CD4-positive, alpha-beta T cell (primary cell): ENCODE measurements at regions not wholly inside any gene's neighbourhood (a gene's known extent, or its start where the extent isn't known, plus 50 kb on each side); places are given as distances from the start of the nearest gene placed in this dataset.

ENCODE experiments used
- ATAC-seq: fragments of 200-7000 bp; cut with Tn5 transposase; one replicate; pipeline ENCODE4 v1.10.0; 2022; ENCODE audit warnings: mild to moderate bottlenecking; ENCODE audit not compliant: poor library complexity
- CTCF ChIA-PET: fragments of 350-600 bp; sonication (Branson Sonifier 250); formaldehyde crosslinking; loops from one replicate; lab custom pipeline; 2021; ENCODE audit warnings: antibody characterized with exemption, inconsistent platforms; lab: Charles Lee
- POLR2A ChIA-PET: fragments of 350-600 bp; sonication (Branson Sonifier 250); formaldehyde crosslinking; loops from one replicate; lab custom pipeline; 2021; ENCODE audit warnings: antibody characterized with exemption, inconsistent platforms; lab: Charles Lee
- DNase-seq, 14 experiments: peaks; one replicate each; pipeline ENCODE4 v3.0.0-alpha.2; 2013 to 2020; ENCODE audit warnings: mixed read lengths in 2 of 14
- H3K27ac ChIP-seq, 2 donors: one replicate each; pipeline versions ENCODE4 v1.5.1 to v1.7.0; 2013; ENCODE audit warnings: low read length in 2 of 2, low read depth in 1 of 2, mild to moderate bottlenecking in 1 of 2
- H3K27me3 ChIP-seq, 2 experiments: 1 replicate in 1 of 2; 2 replicates in 1 of 2; pipeline versions ENCODE4 v1.6.1 to v1.7.0; 2013; ENCODE audit warnings: low read length in 2 of 2, control low read depth in 1 of 2, mild to moderate bottlenecking in 1 of 2, moderate library complexity in 1 of 2; ENCODE audit not compliant: insufficient read depth in 2 of 2, control insufficient read depth in 1 of 2
- H3K36me3 ChIP-seq: one replicate; pipeline ENCODE4 v1.6.1; 2013; ENCODE audit warnings: low read length, control low read depth; ENCODE audit not compliant: insufficient read depth
- H3K4me1 ChIP-seq: one replicate; pipeline ENCODE4 v1.6.1; 2013; ENCODE audit warnings: low read length, control low read depth; ENCODE audit not compliant: insufficient read depth
- H3K4me3 ChIP-seq: one replicate; pipeline ENCODE4 v1.5.1; 2013; ENCODE audit warnings: mild to moderate bottlenecking, low read length, moderate library complexity
- H3K9me3 ChIP-seq, 2 experiments: 1 replicate in 1 of 2; 2 replicates in 1 of 2; pipeline versions ENCODE4 v1.6.1 to v1.7.0; 2013; ENCODE audit warnings: low read length in 2 of 2, mild to moderate bottlenecking in 2 of 2, control low read depth in 1 of 2, moderate library complexity in 1 of 2; ENCODE audit not compliant: control insufficient read depth in 1 of 2, insufficient read depth in 1 of 2
- H3K27ac Mint-ChIP-seq: one replicate; pipeline ENCODE4 v1.8.0; 2020; ENCODE audit warnings: mixed read lengths
- H3K27me3 Mint-ChIP-seq: one replicate; pipeline ENCODE4 v1.8.0; 2021; ENCODE audit warnings: mixed read lengths
- H3K36me3 Mint-ChIP-seq: one replicate; pipeline ENCODE4 v1.8.0; 2021; ENCODE audit warnings: low read depth, mixed read lengths
- H3K4me1 Mint-ChIP-seq: one replicate; pipeline ENCODE4 v1.8.0; 2021; ENCODE audit warnings: low read depth, mixed read lengths
- H3K4me3 Mint-ChIP-seq: one replicate; pipeline ENCODE4 v1.8.0; 2020; ENCODE audit warnings: mild to moderate bottlenecking, mixed read lengths
- H3K9me3 Mint-ChIP-seq: one replicate; pipeline ENCODE4 v1.8.0; 2020; ENCODE audit warnings: mixed read lengths
- intact Hi-C, 2 experiments: fragments of 100-400 bp; cut with DNase I in 1 of 2; cut with micrococcal nuclease in 1 of 2; formaldehyde crosslinking; loops; one replicate each; pipeline versions ENCODE4 v1.15.1 to v1.9.0; 2023 to 2025; cut with DNase I, micrococcal nuclease
- TF ChIP-seq, protein P1 (sequence below): fragments of 200-600 bp; IDR thresholded peaks from one replicate; pipeline ENCODE4 v1.8.0; 2022; ENCODE audit warnings: antibody characterized with exemption, mild to moderate bottlenecking

DNA sequence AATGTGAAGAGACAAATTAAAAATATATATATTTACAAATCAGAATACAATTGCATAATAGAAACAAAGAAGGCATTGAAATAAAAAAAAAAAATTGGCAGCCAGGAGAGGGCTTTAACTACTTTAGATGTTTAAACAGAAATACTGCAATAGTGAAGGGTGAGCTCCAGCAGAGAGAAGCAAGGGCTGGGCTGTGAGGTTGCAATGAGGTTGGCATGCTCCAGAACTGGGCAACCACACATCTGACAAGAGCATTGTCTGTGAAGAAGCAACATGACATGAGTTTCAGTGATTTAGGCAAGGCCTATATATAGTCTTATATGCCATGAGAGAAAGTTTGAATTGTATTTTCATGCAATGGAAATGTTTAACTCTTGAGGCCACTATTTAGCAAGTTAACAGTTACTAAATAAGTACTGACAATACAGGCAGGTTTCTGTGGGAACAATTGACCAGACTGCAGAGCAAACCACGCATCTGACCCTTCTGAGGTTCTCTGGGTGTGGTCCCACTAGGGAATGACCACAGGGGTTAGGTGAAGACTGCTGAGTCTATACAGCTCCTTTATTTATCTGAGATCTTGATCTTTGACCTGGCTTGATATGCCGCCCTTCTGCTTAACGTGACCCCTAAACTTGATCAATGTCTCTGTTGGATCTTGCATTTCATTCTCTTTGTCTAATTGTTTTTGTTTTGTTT is 354.2 kb upstream of the PIK3C3 start:
- POLR2A ChIA-PET, result no interaction called here
- H3K9me3 ChIP-seq, result peaks cover 0 to 9% of the 10 kb centered on the region in 2 experiments
- CTCF ChIA-PET, result no interaction called here

DNA sequence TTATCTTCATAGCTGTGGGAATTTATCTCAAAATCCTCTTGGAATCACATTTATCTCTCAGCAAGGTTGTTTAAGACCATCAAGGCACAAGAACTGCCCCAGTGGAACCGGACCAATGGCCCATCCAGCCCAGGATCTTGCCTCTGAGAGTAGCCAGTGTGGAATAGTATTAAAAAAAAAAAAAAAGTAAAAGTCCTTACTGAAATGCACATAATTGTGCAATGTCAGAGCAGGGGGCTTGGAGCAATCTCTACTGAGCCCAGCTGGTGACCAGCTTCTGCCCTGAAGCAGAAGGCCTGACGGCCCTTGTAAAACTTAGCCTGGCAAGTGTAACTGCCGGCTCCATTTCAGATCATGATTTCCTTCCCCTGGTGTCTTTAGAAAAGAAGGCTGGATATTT is 355.6 kb upstream of the PIK3C3 start:
- TF ChIP-seq, protein P1, sequence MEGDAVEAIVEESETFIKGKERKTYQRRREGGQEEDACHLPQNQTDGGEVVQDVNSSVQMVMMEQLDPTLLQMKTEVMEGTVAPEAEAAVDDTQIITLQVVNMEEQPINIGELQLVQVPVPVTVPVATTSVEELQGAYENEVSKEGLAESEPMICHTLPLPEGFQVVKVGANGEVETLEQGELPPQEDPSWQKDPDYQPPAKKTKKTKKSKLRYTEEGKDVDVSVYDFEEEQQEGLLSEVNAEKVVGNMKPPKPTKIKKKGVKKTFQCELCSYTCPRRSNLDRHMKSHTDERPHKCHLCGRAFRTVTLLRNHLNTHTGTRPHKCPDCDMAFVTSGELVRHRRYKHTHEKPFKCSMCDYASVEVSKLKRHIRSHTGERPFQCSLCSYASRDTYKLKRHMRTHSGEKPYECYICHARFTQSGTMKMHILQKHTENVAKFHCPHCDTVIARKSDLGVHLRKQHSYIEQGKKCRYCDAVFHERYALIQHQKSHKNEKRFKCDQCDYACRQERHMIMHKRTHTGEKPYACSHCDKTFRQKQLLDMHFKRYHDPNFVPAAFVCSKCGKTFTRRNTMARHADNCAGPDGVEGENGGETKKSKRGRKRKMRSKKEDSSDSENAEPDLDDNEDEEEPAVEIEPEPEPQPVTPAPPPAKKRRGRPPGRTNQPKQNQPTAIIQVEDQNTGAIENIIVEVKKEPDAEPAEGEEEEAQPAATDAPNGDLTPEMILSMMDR, result no peak
- H3K9me3 Mint-ChIP-seq, result peaks cover 3% of the 10 kb centered on the region
- DNase-seq, result no peak
- ChIA-PET POLR2A (no interaction called here), CTCF (no interaction called here)
- no peak overlapping the region for H3K4me3 ChIP-seq
- ATAC-seq, result no peak
- no peak overlapping the region for H3K27ac Mint-ChIP-seq
- H3K9me3 ChIP-seq, result peaks cover 0 to 9% of the 10 kb centered on the region in 2 experiments
- no peaks in the 10 kb centered on the region for H3K27me3 ChIP-seq
- no peaks in the 10 kb centered on the region for H3K4me1 Mint-ChIP-seq
- no peaks in the 10 kb centered on the region for H3K36me3 Mint-ChIP-seq
- H3K4me1 ChIP-seq, result no peaks in the 10 kb centered on the region
- intact Hi-C loops, result no loop called here
- H3K27me3 Mint-ChIP-seq, result no peaks in the 10 kb centered on the region
- H3K4me3 Mint-ChIP-seq, result no peak overlapping the region
- H3K36me3 ChIP-seq, result no peaks in the 10 kb centered on the region
- H3K27ac ChIP-seq, result no peak overlapping the region

More for the DNA sequence above, 354.2 kb upstream of the PIK3C3 start:
- TF ChIP-seq, protein P1, result no peak
- DNase-seq, result no peak
- no peak overlapping the region for H3K4me3 Mint-ChIP-seq
- no peaks in the 10 kb centered on the region for H3K36me3 Mint-ChIP-seq
- H3K27me3 Mint-ChIP-seq, result no peaks in the 10 kb centered on the region
- Histone ChIP-seq H3K27me3 (no peaks in the 10 kb centered on the region), H3K4me3 (no peak overlapping the region), H3K36me3 (no peaks in the 10 kb centered on the region), H3K27ac (no peak overlapping the region), H3K4me1 (no peaks in the 10 kb centered on the region)
- no peak for ATAC-seq
- intact Hi-C loops, result no loop called here
- no peak overlapping the region for H3K27ac Mint-ChIP-seq
- peaks cover 3% of the 10 kb centered on the region for H3K9me3 Mint-ChIP-seq
- H3K4me1 Mint-ChIP-seq, result no peaks in the 10 kb centered on the region

DNA sequence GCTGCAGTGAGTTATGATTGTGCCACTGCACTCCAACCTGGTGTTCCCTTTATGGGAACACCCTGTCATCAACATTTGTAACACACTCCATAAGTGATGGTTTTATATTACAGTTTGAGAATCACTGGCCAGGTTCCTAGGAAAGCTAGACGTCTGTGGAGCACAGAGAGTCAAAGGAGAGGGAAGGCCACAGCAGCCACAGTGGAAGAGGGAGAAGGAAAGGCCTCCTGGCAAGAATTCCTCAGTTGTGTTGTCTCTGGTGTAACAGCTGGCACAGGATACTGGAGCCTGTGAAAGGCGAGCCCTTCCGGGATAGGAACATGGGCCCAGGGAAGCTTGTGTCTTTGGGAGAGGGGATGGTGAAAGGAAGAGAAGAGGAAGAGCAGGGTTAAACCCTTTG is 360.5 kb upstream of the PIK3C3 start:
- H3K4me1 Mint-ChIP-seq, result no peaks in the 10 kb centered on the region
- H3K27me3 Mint-ChIP-seq, result no peaks in the 10 kb centered on the region
- no peak for ATAC-seq
- DNase-seq, result no peak
- peaks cover 2% of the 10 kb centered on the region for H3K9me3 Mint-ChIP-seq
- H3K27ac ChIP-seq, result no peak overlapping the region
- H3K36me3 ChIP-seq, result no peaks in the 10 kb centered on the region
- no peaks in the 10 kb centered on the region for H3K9me3 ChIP-seq
- H3K4me3 ChIP-seq, result no peak overlapping the region
- ChIA-PET CTCF (no interaction called here), POLR2A (no interaction called here)
- no peak overlapping the region for H3K27ac Mint-ChIP-seq
- no peaks in the 10 kb centered on the region for H3K4me1 ChIP-seq
- H3K4me3 Mint-ChIP-seq, result no peak overlapping the region
- intact Hi-C loops, result no loop called here
- TF ChIP-seq, protein P1, result no peak
- H3K27me3 ChIP-seq, result no peaks in the 10 kb centered on the region
- H3K36me3 Mint-ChIP-seq, result no peaks in the 10 kb centered on the region
